PC-9 (cell line): ENCODE measurements at regions not wholly inside any gene's neighbourhood (a gene's known extent, or its start where the extent isn't known, plus 50 kb on each side); places are given as distances from the start of the nearest gene placed in this dataset.

Source experiments
- CTCF ChIP-seq: fragments of 200-600 bp; sonication (generic); conservative IDR thresholded peaks from 2 replicates; pipeline ENCODE4 v1.6.1; 2017; ENCODE audit warnings: mixed run types, antibody characterized with exemption, mild to moderate bottlenecking, moderate library complexity
- EZH2 ChIP-seq: fragments of 200-600 bp; sonication (generic); IDR thresholded peaks from 2 replicates; pipeline ENCODE4 v1.8.0; 2017; ENCODE audit warnings: antibody characterized with exemption, low read depth

GRCh38 chr22:22045571-22046335 lies 63.2 kb upstream of the TOP3B start:
- no peak for TF ChIP-seq EZH2
- TF ChIP-seq CTCF: no peak
